ENCODE measurements at regions not wholly inside any gene's neighbourhood (a gene's known extent, or its start where the extent isn't known, plus 50 kb on each side); places are given as distances from the start of the nearest gene placed in this dataset.
A peak's percentile ranks its signal among the peaks of the same experiment; 100 is the strongest.

- no peaks in the 10 kb centered on the region for H3K9me3 ChIP-seq (ENCODE audit: control insufficient read depth, insufficient read depth, low read depth, low read length)
- H3K4me1 ChIP-seq (ENCODE audit: control insufficient read depth, insufficient read depth, low read length) = no peaks in the 10 kb centered on the region
- TF ChIP-seq SCRT1 (tag by site-specific recombination; IDR thresholded peaks at IDR 0.05; ENCODE audit: borderline replicate concordance) (no peak), ZNF785 (tag by site-specific recombination; IDR thresholded peaks at IDR 0.05) (no peak), ZNF664 (tag by site-specific recombination; IDR thresholded peaks at IDR 0.05) (0 out of 2 replicates have a peak, but pooled peaks have one; percentile 15)
- POLR2A ChIA-PET = no interaction called here
- CTCF ChIA-PET = interaction anchor here (0.5 kb wide), 1 partner anchor 115 kb away, joined by 5 read pairs; no protein-coding TSS in a partner anchor
- no peaks in the 10 kb centered on the region for H3K36me3 ChIP-seq (ENCODE audit: control insufficient read depth in 2 of 2, insufficient read depth in 1 of 2, low read length in 2 of 2)
- H3K27ac ChIP-seq (ENCODE audit: extremely low read depth, low read depth, low read length) = no peak overlapping the region
- H3K4me3 ChIP-seq (ENCODE audit: low read depth, low read length) = no peak overlapping the region
These were observed 203.8 kb upstream of the PIK3R1 start for GRCh38 chr5:68011801-68012200.

DNA sequence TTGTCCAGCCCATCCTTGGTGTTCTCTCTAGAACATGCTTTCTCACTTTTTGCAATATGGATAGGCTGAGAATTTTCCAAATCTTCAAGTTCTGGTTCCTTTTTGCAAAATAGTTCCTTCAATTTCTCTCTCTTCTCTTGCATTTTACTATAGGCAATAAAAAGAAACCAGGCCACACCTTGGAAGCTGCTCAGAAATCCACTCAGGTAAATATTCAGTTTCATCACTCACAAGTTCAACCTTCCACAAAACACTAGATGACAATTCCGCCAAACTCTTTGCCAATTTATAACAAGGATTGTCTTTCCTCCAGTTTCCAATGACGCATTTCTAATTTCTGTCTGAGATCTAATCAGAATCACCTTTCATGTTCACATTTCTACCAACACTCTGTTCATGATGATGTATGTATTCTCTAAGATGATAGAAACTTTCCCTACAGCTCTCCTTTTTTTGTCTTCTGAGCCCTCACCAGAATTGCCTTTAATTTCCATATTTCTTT lies 204.2 kb upstream of the PIK3R1 start:
- no peak overlapping the region for H3K27ac ChIP-seq (ENCODE audit: extremely low read depth, low read depth, low read length)
- CTCF ChIA-PET = no interaction called here
- no peaks in the 10 kb centered on the region for H3K4me1 ChIP-seq (ENCODE audit: control insufficient read depth, insufficient read depth, low read length)
- no peaks in the 10 kb centered on the region for H3K36me3 ChIP-seq (ENCODE audit: control insufficient read depth in 2 of 2, insufficient read depth in 1 of 2, low read length in 2 of 2)
- TF ChIP-seq ZSCAN30 (tag by site-specific recombination; IDR thresholded peaks at IDR 0.05) (no peak), ZNF114 (tag by site-specific recombination; IDR thresholded peaks at IDR 0.05) (no peak)
- no peaks in the 10 kb centered on the region for H3K9me3 ChIP-seq (ENCODE audit: control insufficient read depth, insufficient read depth, low read depth, low read length)
- POLR2A ChIA-PET = no interaction called here
- no peak overlapping the region for H3K4me3 ChIP-seq (ENCODE audit: low read depth, low read length)

- ChIA-PET POLR2A (no interaction called here), CTCF (no interaction called here)
- Histone ChIP-seq H3K4me3 (ENCODE audit: low read depth, low read length) (no peak overlapping the region), H3K9me3 (ENCODE audit: control insufficient read depth, insufficient read depth, low read depth, low read length) (no peaks in the 10 kb centered on the region), H3K4me1 (ENCODE audit: control insufficient read depth, insufficient read depth, low read length) (no peaks in the 10 kb centered on the region), H3K27ac (ENCODE audit: extremely low read depth, low read depth, low read length) (no peak overlapping the region), H3K36me3 (ENCODE audit: control insufficient read depth in 2 of 2, insufficient read depth in 1 of 2, low read length in 2 of 2) (no peaks in the 10 kb centered on the region)
- TF ChIP-seq ZBTB26 (tag by site-specific recombination; optimal IDR thresholded peaks at IDR 0.05) = no peak
- no peak for TF ChIP-seq ZNF362 (tag by site-specific recombination; IDR thresholded peaks at IDR 0.05)
- TF ChIP-seq ZNF433 (tag by site-specific recombination; IDR thresholded peaks at IDR 0.05; ENCODE audit: low read depth) = no peak
- no peak for TF ChIP-seq ZBTB49 (tag by site-specific recombination; IDR thresholded peaks at IDR 0.05; ENCODE audit: low read depth)
These were observed 204.8 kb upstream of the PIK3R1 start for GRCh38 chr5:68010740-68011139.

DNA sequence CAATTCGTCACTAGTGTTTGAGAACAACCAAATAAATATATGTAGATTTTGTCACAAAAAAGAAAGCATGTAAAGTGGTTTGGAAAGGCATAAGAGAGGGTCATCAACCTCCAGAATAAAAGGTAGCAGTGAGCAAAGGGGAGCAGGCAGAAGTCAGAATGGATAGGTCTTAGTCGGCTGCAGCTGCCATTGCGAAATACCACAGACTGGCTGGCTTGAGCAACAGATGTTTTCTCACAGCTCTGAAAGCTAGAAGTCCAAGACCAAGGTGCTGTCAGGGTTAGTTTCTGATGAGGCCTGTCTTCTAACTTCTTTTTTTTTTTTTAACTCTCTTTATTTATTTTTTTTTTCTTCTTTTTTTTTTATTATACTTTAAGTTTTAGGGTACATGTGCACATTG lies 208.1 kb upstream of the PIK3R1 start:
- Histone ChIP-seq H3K4me3 (ENCODE audit: low read depth, low read length) (no peak overlapping the region), H3K27ac (ENCODE audit: extremely low read depth, low read depth, low read length) (no peak overlapping the region), H3K4me1 (ENCODE audit: control insufficient read depth, insufficient read depth, low read length) (no peaks in the 10 kb centered on the region), H3K36me3 (ENCODE audit: control insufficient read depth in 2 of 2, insufficient read depth in 1 of 2, low read length in 2 of 2) (no peaks in the 10 kb centered on the region), H3K9me3 (ENCODE audit: control insufficient read depth, insufficient read depth, low read depth, low read length) (no peaks in the 10 kb centered on the region)
- TF ChIP-seq SCRT2 (tag by site-specific recombination; IDR thresholded peaks at IDR 0.05) (peak; percentile 73), ZNF341 (tag by site-specific recombination; IDR thresholded peaks at IDR 0.05; ENCODE audit: low read depth) (no peak)
- CTCF ChIA-PET = interaction anchor here (0.7 kb wide), 1 partner anchor 716 kb away, joined by 6 read pairs; no protein-coding TSS in a partner anchor
- POLR2A ChIA-PET = no interaction called here

Measured in HEK293 (cell line).